SU-DHL-6 (cell line): ENCODE measurements at regions not wholly inside any gene's neighbourhood (a gene's known extent, or its start where the extent isn't known, plus 50 kb on each side); places are given as distances from the start of the nearest gene placed in this dataset.
"Not testable (repeated sequence)": the region's sequence is repeated elsewhere in the genome, so short reads cannot be mapped to it uniquely, and the experiment has no call there.

Experiments
- EZH2phosphoT487 ChIP-seq: fragments of 200-600 bp; sonication (generic), shearing (Covaris generic); conservative IDR thresholded peaks from 2 replicates; pipeline ENCODE4 v1.6.1; 2018; ENCODE audit warnings: mild to moderate bottlenecking, antibody characterized with exemption, low read length, moderate library complexity, mixed read lengths
- TF ChIP-seq, protein P1 (sequence below): fragments of 200-600 bp; sonication (generic); IDR thresholded peaks from one replicate; pipeline ENCODE4 v1.5.1; 2017; ENCODE audit warnings: antibody characterized with exemption, mild to moderate bottlenecking, low read length, moderate library complexity; ENCODE audit not compliant: insufficient read depth, poor library complexity, severe bottlenecking

DNA sequence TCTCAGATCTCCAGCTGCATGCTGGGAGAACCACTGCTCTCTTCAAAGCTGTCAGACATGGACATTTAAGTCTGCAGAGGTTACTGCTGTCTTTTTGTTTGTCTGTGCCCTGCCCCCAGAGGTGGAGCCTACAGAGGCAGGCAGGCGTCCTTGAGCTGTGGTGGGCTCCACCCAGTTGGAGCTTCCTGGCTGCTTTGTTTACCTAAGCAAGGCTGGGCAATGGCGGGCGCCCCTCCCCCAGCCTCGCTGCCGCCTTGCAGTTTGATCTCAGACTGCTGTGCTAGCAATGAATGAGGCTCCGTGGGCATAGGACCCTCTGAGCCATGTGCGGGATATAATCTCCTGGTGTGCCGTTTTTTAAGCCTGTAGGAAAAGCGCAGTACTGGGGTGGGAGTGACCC lies 156.3 kb downstream of the LRATD1 start:
- TF ChIP-seq, protein P1, sequence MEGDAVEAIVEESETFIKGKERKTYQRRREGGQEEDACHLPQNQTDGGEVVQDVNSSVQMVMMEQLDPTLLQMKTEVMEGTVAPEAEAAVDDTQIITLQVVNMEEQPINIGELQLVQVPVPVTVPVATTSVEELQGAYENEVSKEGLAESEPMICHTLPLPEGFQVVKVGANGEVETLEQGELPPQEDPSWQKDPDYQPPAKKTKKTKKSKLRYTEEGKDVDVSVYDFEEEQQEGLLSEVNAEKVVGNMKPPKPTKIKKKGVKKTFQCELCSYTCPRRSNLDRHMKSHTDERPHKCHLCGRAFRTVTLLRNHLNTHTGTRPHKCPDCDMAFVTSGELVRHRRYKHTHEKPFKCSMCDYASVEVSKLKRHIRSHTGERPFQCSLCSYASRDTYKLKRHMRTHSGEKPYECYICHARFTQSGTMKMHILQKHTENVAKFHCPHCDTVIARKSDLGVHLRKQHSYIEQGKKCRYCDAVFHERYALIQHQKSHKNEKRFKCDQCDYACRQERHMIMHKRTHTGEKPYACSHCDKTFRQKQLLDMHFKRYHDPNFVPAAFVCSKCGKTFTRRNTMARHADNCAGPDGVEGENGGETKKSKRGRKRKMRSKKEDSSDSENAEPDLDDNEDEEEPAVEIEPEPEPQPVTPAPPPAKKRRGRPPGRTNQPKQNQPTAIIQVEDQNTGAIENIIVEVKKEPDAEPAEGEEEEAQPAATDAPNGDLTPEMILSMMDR: not testable (repeated sequence)
- TF ChIP-seq EZH2phosphoT487: not testable (repeated sequence)
